WTC11 (cell line): ENCODE measurements at regions not wholly inside any gene's neighbourhood (a gene's known extent, or its start where the extent isn't known, plus 50 kb on each side); places are given as distances from the start of the nearest gene placed in this dataset.

Experiments used
- CTCF ChIP-seq: fragments of 200-600 bp; IDR thresholded peaks from 2 replicates; pipeline ENCODE4 v1.8.0; 2022; ENCODE audit warnings: antibody characterized with exemption
- ETV6 ChIP-seq: sonication (generic); formaldehyde crosslinking; IDR thresholded peaks from 2 replicates; pipeline ENCODE4 v1.8.1; 2022; ENCODE audit warnings: mild to moderate bottlenecking, missing genetic modification reagents
- FOXJ3 ChIP-seq: sonication (generic); formaldehyde crosslinking; IDR thresholded peaks from 2 replicates; pipeline ENCODE4 v1.9.0; 2021; ENCODE audit warnings: missing genetic modification reagents, mild to moderate bottlenecking, borderline replicate concordance
- FOXK1 ChIP-seq: sonication (generic); formaldehyde crosslinking; IDR thresholded peaks from 2 replicates; pipeline ENCODE4 v1.8.0; 2022; ENCODE audit warnings: mild to moderate bottlenecking, moderate library complexity, missing genetic modification reagents
- FOXP1 ChIP-seq: sonication (generic); formaldehyde crosslinking; IDR thresholded peaks from 2 replicates; pipeline ENCODE4 v1.8.0; 2022; ENCODE audit warnings: missing genetic modification reagents, mild to moderate bottlenecking, moderate library complexity, borderline replicate concordance
- GRHL2 ChIP-seq: fragments of 250-450 bp; sonication (Bioruptor Pico); IDR thresholded peaks from 2 replicates; pipeline ENCODE4 v1.8.0; 2022; ENCODE audit warnings: mild to moderate bottlenecking, moderate library complexity; ENCODE audit not compliant: insufficient replicate concordance, severe bottlenecking
- JAZF1 ChIP-seq: fragments of 250-450 bp; sonication (Bioruptor Pico); IDR thresholded peaks from 2 replicates; pipeline ENCODE4 v1.9.0; 2021; ENCODE audit warnings: moderate library complexity, mild to moderate bottlenecking, inconsistent platforms
- JUN ChIP-seq: sonication (generic); formaldehyde crosslinking; IDR thresholded peaks from 2 replicates; pipeline ENCODE4 v1.8.0; 2023; ENCODE audit warnings: mild to moderate bottlenecking, missing genetic modification reagents
- MAX ChIP-seq: sonication (generic); formaldehyde crosslinking; IDR thresholded peaks from 2 replicates; pipeline ENCODE4 v1.8.0; 2022; ENCODE audit warnings: mild to moderate bottlenecking, missing genetic modification reagents
- NFE2L1 ChIP-seq: sonication (generic); formaldehyde crosslinking; IDR thresholded peaks from 2 replicates; pipeline ENCODE4 v1.8.1; 2023; ENCODE audit warnings: missing genetic modification reagents
- NFYB ChIP-seq: sonication (generic); formaldehyde crosslinking; conservative IDR thresholded peaks from 2 replicates; pipeline ENCODE4 v1.8.0; 2022; ENCODE audit warnings: low read depth, missing genetic modification reagents
- SP1 ChIP-seq: sonication (generic); formaldehyde crosslinking; conservative IDR thresholded peaks from 2 replicates; pipeline ENCODE4 v1.8.1; 2022; ENCODE audit warnings: missing genetic modification reagents
- TEAD1 ChIP-seq: sonication (generic); formaldehyde crosslinking; IDR thresholded peaks from 2 replicates; pipeline ENCODE4 v1.8.0; 2022; ENCODE audit warnings: mild to moderate bottlenecking, missing genetic modification reagents
- TF ChIP-seq, protein P1 (sequence below): sonication (generic); formaldehyde crosslinking; IDR thresholded peaks from 2 replicates; pipeline ENCODE4 v1.8.1; 2023; ENCODE audit warnings: mild to moderate bottlenecking, missing genetic modification reagents, moderate library complexity

GRCh38 chr2:79259296-79259695 is 99.7 kb upstream of the REG3A start:
- TF ChIP-seq FOXP1 (no peak), SP1 (CRISPR knock-in tag) (no peak), CTCF (no peak), MAX (CRISPR knock-in tag) (no peak), FOXJ3 (no peak), GRHL2 (CRISPR knock-in tag) (no peak), NFYB (CRISPR knock-in tag) (no peak), NFE2L1 (CRISPR knock-in tag) (no peak), JUN (CRISPR knock-in tag) (no peak), ETV6 (CRISPR knock-in tag) (no peak), FOXK1 (CRISPR knock-in tag) (no peak), JAZF1 (CRISPR knock-in tag) (no peak), TEAD1 (CRISPR knock-in tag) (no peak)
- TF ChIP-seq, protein P1, sequence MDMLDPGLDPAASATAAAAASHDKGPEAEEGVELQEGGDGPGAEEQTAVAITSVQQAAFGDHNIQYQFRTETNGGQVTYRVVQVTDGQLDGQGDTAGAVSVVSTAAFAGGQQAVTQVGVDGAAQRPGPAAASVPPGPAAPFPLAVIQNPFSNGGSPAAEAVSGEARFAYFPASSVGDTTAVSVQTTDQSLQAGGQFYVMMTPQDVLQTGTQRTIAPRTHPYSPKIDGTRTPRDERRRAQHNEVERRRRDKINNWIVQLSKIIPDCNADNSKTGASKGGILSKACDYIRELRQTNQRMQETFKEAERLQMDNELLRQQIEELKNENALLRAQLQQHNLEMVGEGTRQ, result no peak
